ENCODE measurements at regions not wholly inside any gene's neighbourhood (a gene's known extent, or its start where the extent isn't known, plus 50 kb on each side); places are given as distances from the start of the nearest gene placed in this dataset.

GRCh38 chr20:11564491-11564890 lies 353.2 kb upstream of the BTBD3 start:
- Histone ChIP-seq H3K36me3 (no peaks in the 10 kb centered on the region), H3K4me3 (no peak overlapping the region), H3K4me1 (no peaks in the 10 kb centered on the region), H3K27ac (no peak overlapping the region), H3K9me3 (no peaks in the 10 kb centered on the region), H3K27me3 (no peaks in the 10 kb centered on the region)
- 88 to 94% methylated on average over 5 of the region's 5 CpGs for WGBS, 2 donors (ENCODE audit: low coverage in 1 of 2)
- no peak for ATAC-seq
- TF ChIP-seq POLR2AphosphoS5 (IDR thresholded peaks at IDR 0.05), result no peak
- no peak for TF ChIP-seq POLR2A (IDR thresholded peaks at IDR 0.05)
- no peak for TF ChIP-seq EP300 (IDR thresholded peaks at IDR 0.05)
- TF ChIP-seq CTCF (IDR thresholded peaks at IDR 0.05), result no peak

- no peaks in the 10 kb centered on the region for H3K27me3 ChIP-seq
- no peaks in the 10 kb centered on the region for H3K9me3 ChIP-seq
- H3K4me1 ChIP-seq, result no peaks in the 10 kb centered on the region
- TF ChIP-seq POLR2AphosphoS5 (IDR thresholded peaks at IDR 0.05), result no peak
- TF ChIP-seq CTCF (IDR thresholded peaks at IDR 0.05), result no peak
- no peak for TF ChIP-seq POLR2A (IDR thresholded peaks at IDR 0.05)
- no peak for TF ChIP-seq EP300 (IDR thresholded peaks at IDR 0.05)
- H3K27ac ChIP-seq, result no peak overlapping the region
- H3K4me3 ChIP-seq, result no peak overlapping the region
- 33 to 56% methylated on average over 4 to 5 of the region's 5 CpGs for WGBS, 2 donors (ENCODE audit: low coverage in 1 of 2)
- no peak for ATAC-seq
- H3K36me3 ChIP-seq, result no peaks in the 10 kb centered on the region
Measured at GRCh38 chr20:11569163-11569562, 348.5 kb upstream of the BTBD3 start.

- Histone ChIP-seq H3K4me1 (no peaks in the 10 kb centered on the region), H3K9me3 (no peaks in the 10 kb centered on the region), H3K4me3 (no peak overlapping the region), H3K27ac (no peak overlapping the region), H3K27me3 (no peaks in the 10 kb centered on the region), H3K36me3 (no peaks in the 10 kb centered on the region)
- TF ChIP-seq POLR2AphosphoS5 (IDR thresholded peaks at IDR 0.05) (no peak), EP300 (IDR thresholded peaks at IDR 0.05) (no peak), CTCF (IDR thresholded peaks at IDR 0.05) (no peak), POLR2A (IDR thresholded peaks at IDR 0.05) (no peak)
- WGBS, 2 donors (ENCODE audit: low coverage in 1 of 2), result 60 to 78% methylated on average over 1 to 4 of the region's 4 CpGs
- ATAC-seq, result no peak
Measured at GRCh38 chr20:11573507-11573906, 344.2 kb upstream of the BTBD3 start.

GRCh38 chr20:11581271-11581670 lies 336.4 kb upstream of the BTBD3 start:
- Histone ChIP-seq H3K9me3 (no peaks in the 10 kb centered on the region), H3K4me1 (no peaks in the 10 kb centered on the region), H3K27me3 (no peaks in the 10 kb centered on the region), H3K27ac (no peak overlapping the region), H3K4me3 (no peak overlapping the region), H3K36me3 (no peaks in the 10 kb centered on the region)
- TF ChIP-seq POLR2A (IDR thresholded peaks at IDR 0.05), result no peak
- TF ChIP-seq EP300 (IDR thresholded peaks at IDR 0.05), result no peak
- no peak for TF ChIP-seq CTCF (IDR thresholded peaks at IDR 0.05)
- no peak for TF ChIP-seq POLR2AphosphoS5 (IDR thresholded peaks at IDR 0.05)
- no peak for ATAC-seq
- WGBS, 2 donors (ENCODE audit: low coverage in 1 of 2), result 71 to 85% methylated on average over 1 to 2 of the region's 2 CpGs

- Histone ChIP-seq H3K36me3 (no peaks in the 10 kb centered on the region), H3K9me3 (no peaks in the 10 kb centered on the region), H3K27ac (no peak overlapping the region), H3K4me1 (no peaks in the 10 kb centered on the region), H3K27me3 (no peaks in the 10 kb centered on the region), H3K4me3 (no peak overlapping the region)
- 17 to 56% methylated on average over 2 of the region's 2 CpGs for WGBS, 2 donors (ENCODE audit: low coverage in 1 of 2)
- ATAC-seq, result no peak
- TF ChIP-seq EP300 (IDR thresholded peaks at IDR 0.05) (no peak), POLR2A (IDR thresholded peaks at IDR 0.05) (no peak), POLR2AphosphoS5 (IDR thresholded peaks at IDR 0.05) (no peak), CTCF (IDR thresholded peaks at IDR 0.05) (no peak)
Measured at GRCh38 chr20:11582060-11582459, 335.6 kb upstream of the BTBD3 start.
